GM10248 (cell line): ENCODE measurements at regions not wholly inside any gene's neighbourhood (a gene's known extent, or its start where the extent isn't known, plus 50 kb on each side); places are given as distances from the start of the nearest gene placed in this dataset.

Experiments used
- CTCF ChIA-PET: fragments of 300-600 bp; sonication (Branson Sonifier 250); formaldehyde crosslinking; extraction: SDS; loops from one replicate; lab custom pipeline; 2021; ENCODE audit warnings: antibody characterized with exemption; lab: Yijun Ruan, JAX
- POLR2A ChIA-PET: fragments of 350-650 bp; sonication (Branson Sonifier 250); formaldehyde crosslinking; extraction: SDS; loops from one replicate; lab custom pipeline; 2020; ENCODE audit warnings: antibody characterized with exemption; lab: Yijun Ruan, JAX
- DNase-seq: peaks from one replicate; pipeline ENCODE4 v3.0.0; 2012; ENCODE audit errors: extremely low spot score
- TF ChIP-seq, protein P1 (sequence below): IDR thresholded peaks from 2 replicates; pipeline ENCODE4 v1.5.1; 2012; ENCODE audit warnings: mild to moderate bottlenecking, low read depth; ENCODE audit errors: extremely low read depth, missing control alignments, control extremely low read depth

DNA sequence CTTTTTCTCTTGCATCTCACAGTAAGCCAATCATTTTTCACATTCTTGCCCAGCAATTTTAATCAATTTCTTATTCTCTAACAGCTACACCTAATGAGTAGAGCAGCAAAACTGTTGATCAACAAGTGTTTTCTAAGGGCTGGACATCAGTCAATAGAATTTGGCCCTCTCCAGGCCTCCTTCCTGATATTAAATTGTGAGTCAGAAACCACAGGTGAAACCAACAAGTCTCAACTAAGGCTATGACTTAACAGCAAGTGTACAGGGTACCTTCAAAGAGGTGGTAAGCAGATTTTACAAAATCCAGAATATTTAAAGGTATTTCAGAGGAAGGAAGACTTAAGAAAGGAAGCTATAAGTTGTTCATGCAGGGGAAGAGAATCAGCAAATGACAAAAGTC is 156.5 kb upstream of the ARHGAP24 start:
- POLR2A ChIA-PET = no interaction called here
- CTCF ChIA-PET = no interaction called here
- TF ChIP-seq, protein P1, sequence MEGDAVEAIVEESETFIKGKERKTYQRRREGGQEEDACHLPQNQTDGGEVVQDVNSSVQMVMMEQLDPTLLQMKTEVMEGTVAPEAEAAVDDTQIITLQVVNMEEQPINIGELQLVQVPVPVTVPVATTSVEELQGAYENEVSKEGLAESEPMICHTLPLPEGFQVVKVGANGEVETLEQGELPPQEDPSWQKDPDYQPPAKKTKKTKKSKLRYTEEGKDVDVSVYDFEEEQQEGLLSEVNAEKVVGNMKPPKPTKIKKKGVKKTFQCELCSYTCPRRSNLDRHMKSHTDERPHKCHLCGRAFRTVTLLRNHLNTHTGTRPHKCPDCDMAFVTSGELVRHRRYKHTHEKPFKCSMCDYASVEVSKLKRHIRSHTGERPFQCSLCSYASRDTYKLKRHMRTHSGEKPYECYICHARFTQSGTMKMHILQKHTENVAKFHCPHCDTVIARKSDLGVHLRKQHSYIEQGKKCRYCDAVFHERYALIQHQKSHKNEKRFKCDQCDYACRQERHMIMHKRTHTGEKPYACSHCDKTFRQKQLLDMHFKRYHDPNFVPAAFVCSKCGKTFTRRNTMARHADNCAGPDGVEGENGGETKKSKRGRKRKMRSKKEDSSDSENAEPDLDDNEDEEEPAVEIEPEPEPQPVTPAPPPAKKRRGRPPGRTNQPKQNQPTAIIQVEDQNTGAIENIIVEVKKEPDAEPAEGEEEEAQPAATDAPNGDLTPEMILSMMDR = no peak
- DNase-seq = no peak

DNA sequence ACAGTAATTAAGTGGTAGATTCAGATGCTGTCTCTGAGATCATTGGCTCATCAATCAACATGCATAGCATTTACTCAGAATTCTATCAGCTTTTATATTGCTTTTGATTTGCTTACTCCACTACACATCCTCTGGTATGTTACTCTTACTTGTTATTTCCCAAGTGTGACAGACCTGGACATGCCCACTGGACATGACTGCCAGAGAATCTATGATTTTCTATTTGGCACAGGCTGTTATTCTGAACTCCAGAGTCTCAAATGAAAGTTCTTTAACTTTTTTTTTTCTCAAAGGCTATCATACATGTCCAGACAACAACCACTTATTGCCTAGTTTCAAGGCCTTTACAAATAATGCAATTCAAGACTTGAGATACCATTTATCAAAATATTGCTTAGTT is 116.1 kb upstream of the ARHGAP24 start:
- ChIA-PET POLR2A (interaction anchor here (0.5 kb wide), 1 partner anchor 1900 kb away, joined by 10 read pairs; no protein-coding TSS in a partner anchor), CTCF (interaction anchor here (1.1 to 2.1 kb wide), 3 partner anchors 10 to 14 kb away, joined by 4 to 7 read pairs (median 6); no protein-coding TSS in a partner anchor)
- TF ChIP-seq, protein P1 = no peak
- no peak for DNase-seq

DNA sequence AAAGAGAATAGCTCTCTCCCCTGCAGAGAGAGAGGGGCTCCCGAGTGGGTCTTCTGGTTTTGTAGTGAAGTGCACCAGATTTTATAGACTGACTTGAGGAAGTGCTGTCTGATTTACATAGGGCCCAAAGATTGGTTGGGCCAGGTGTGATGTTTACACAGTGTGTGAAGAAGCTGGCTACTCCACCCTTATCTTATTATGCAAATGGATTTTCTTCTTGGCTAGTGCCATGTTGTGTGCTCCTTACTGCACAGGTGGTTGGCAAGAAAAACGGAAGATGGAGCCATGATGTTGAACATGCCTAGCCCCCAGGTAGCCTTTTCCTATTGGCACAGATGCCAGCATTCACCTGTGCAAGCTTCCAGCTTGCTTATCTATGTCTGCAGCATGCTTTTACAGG is 112.4 kb upstream of the ARHGAP24 start:
- DNase-seq = no peak
- TF ChIP-seq, protein P1 = no peak
- POLR2A ChIA-PET = no interaction called here
- CTCF ChIA-PET = interaction anchor here (1.5 kb wide), 1 partner anchor 8 kb away, joined by 6 read pairs; no protein-coding TSS in a partner anchor

DNA sequence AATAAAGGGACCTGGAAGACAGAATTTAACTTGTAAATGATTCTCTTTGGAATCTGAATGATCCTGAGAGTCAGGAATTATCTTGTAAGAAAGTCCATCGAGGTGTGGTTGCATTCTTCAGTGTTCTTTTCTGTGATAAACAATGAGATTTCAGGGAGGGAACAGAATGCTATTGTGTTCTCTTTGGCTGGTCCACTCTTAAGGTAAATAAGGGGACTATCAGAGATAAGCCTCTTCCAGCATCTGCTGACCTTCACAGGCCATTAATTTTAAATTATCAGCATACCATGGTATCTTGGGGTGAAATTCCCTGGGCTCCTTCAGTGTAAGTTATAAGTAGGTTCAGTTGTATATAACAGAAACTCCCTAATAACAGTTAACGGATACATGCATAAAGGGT is 107.1 kb upstream of the ARHGAP24 start:
- DNase-seq = no peak
- ChIA-PET POLR2A (no interaction called here), CTCF (interaction anchor here (1.5 to 5.2 kb wide), 4 partner anchors 10 to 380 kb away, joined by 6 to 60 read pairs (median 8); no protein-coding TSS in a partner anchor)
- TF ChIP-seq, protein P1 = no peak

DNA sequence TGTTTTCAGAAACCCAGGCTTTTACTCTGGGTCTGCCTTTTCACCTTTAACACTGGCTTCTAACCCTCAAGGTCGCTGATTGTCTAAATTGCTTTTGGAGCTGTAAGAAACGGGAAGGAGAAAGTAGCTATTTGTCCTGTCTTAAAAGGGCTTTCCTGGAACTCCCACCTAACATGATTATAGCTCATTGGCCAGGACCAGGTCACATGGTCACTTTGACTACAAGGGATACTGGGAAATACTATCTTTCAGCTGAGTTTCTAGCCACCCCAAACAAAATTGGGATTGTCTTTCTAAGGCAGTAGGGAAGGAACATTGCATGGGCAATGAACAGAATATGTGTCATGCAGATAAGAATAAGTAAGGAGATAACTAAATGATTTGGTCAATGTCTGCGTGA is 106.7 kb upstream of the ARHGAP24 start:
- ChIA-PET POLR2A (no interaction called here), CTCF (interaction anchor here (1.1 to 5.2 kb wide), 6 partner anchors 10 to 379 kb away, joined by 3 to 60 read pairs (median 6); no protein-coding TSS in a partner anchor)
- TF ChIP-seq, protein P1 = no peak
- DNase-seq = no peak

DNA sequence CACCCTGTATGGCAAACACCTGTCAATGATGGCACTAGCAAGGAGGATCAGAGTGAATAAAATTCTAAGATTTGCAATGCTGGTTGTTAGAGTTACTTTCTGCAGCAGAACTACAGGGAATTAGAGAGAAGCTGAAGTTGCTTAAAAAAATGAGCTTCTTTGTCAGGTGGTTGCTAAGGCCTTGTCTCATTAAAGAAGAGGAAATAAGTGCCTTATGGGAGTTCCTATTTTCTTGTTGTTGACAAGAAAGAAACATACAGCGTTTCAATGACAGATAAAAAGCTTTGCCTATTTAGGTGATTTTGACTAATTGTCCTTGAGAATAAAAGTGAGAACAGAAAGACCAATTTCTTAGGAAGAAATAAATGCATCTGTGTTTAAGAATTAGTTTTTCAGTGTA is 106.0 kb upstream of the ARHGAP24 start:
- no peak for DNase-seq
- TF ChIP-seq, protein P1 = no peak
- POLR2A ChIA-PET = no interaction called here
- CTCF ChIA-PET = interaction anchor here (1.0 to 5.2 kb wide), 8 partner anchors 11 to 428 kb away, joined by 3 to 60 read pairs (median 5); no protein-coding TSS in a partner anchor
